Stimulated activated naive B cell treated with anti-CD40 and anti-IgM and Interleukin-4, amounts not matched to agents 10 μg/mL and 1 μg/mL and 100 μg/mL, for 72 hours (primary cell): ENCODE measurements at regions not wholly inside any gene's neighbourhood (a gene's known extent, or its start where the extent isn't known, plus 50 kb on each side); places are given as distances from the start of the nearest gene placed in this dataset.

ENCODE experiments used
- ATAC-seq, 2 donors: fragments of 150-1000 bp; cut with Tn5 transposase; replicated peaks; 2 replicates each; pipeline ENCODE4 v1.10.0; 2021; ENCODE audit warnings: moderate library complexity in 1 of 2
- DNase-seq: peaks from one replicate; pipeline ENCODE4 v3.0.0; 2021
- H3K27ac Mint-ChIP-seq: one replicate; pipeline ENCODE4 v1.8.0; 2022; ENCODE audit warnings: mild to moderate bottlenecking, mixed read lengths
- H3K27me3 Mint-ChIP-seq, 2 donors: one replicate each; pipeline ENCODE4 v1.8.0; 2022; ENCODE audit warnings: mixed read lengths in 2 of 2
- H3K36me3 Mint-ChIP-seq, 2 donors: one replicate each; pipeline ENCODE4 v1.8.0; 2022; ENCODE audit warnings: mixed read lengths in 2 of 2, mild to moderate bottlenecking in 1 of 2
- H3K4me1 Mint-ChIP-seq, 2 donors: one replicate each; pipeline ENCODE4 v1.8.0; 2022; ENCODE audit warnings: mixed read lengths in 2 of 2, mild to moderate bottlenecking in 1 of 2
- H3K4me3 Mint-ChIP-seq, 2 donors: one replicate each; pipeline ENCODE4 v1.8.0; 2022; ENCODE audit warnings: mild to moderate bottlenecking in 2 of 2, mixed read lengths in 2 of 2, moderate library complexity in 1 of 2
- H3K9me3 Mint-ChIP-seq, 2 donors: one replicate each; pipeline ENCODE4 v1.8.0; 2022; ENCODE audit warnings: mixed read lengths in 2 of 2, mild to moderate bottlenecking in 1 of 2

DNA sequence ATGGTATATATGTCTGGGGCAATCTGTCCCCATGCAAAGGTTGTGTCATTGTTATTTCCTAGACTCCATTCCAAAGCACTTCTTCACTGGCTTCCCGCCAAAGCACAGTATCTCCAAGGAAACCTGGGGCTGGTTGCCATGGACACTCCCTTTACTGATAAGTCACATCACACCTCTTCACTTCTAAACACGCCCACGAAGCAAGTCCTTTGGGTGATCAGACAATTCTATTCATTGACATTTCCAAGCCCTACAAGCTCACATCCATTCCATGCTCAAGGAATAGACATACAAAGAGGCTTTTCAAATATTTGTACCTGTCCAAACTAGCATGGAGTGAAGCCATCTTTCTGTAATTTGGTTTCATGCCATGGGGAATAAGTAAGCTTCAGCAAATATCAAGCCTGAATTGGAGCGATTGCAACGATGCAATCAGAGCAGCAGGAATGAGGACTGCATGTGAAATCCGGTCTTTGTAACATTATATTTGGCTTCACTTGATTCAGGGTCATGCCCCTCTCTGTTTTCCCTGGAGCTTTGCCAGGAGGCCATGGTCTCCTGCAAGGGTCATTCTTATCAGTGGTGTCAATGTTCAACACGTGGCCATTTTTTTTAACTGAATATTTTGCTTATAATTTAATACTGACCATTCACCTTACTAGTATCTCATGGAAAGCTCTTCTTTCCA, 201.6 kb upstream of the TMC3 start:
- Mint-ChIP-seq H3K27me3 (peaks cover 0 to 5% of the 10 kb centered on the region in 2 donors), H3K9me3 (no peaks in the 10 kb centered on the region), H3K36me3 (no peaks in the 10 kb centered on the region), H3K4me3 (no peak overlapping the region), H3K4me1 (no peaks in the 10 kb centered on the region), H3K27ac (no peak overlapping the region)
- DNase-seq (no peak), ATAC-seq (no peak)

GRCh38 chr15:81573098-81573746, 199.2 kb upstream of the TMC3 start:
- Mint-ChIP-seq H3K9me3 (no peaks in the 10 kb centered on the region), H3K4me3 (no peak overlapping the region), H3K27ac (no peak overlapping the region), H3K27me3 (peaks cover 0 to 5% of the 10 kb centered on the region in 2 donors), H3K36me3 (no peaks in the 10 kb centered on the region), H3K4me1 (no peaks in the 10 kb centered on the region)
- DNase-seq, result no peak
- no peak for ATAC-seq

DNA sequence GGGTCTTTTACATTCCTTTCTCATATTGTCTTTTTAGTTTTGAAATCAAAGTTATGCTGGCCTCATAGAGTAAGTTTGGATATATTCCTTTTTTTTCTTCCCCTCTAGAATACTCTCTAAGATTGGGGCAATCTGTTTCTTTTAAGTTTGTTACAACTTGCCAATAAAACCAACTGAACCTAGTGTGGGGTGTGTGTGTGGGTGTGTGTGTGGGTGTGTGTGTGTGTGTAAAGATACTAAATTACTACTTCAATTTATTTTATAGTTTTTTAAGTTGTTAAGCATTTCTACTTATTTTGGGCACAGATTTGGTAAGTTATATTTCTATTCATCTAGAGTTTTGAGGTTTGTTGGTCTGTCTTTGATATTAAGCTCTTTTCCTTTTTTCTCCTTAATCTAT, 198.2 kb upstream of the TMC3 start:
- Mint-ChIP-seq H3K9me3 (no peaks in the 10 kb centered on the region), H3K27me3 (peaks cover 0 to 5% of the 10 kb centered on the region in 2 donors), H3K4me3 (no peak overlapping the region), H3K4me1 (no peaks in the 10 kb centered on the region), H3K36me3 (no peaks in the 10 kb centered on the region), H3K27ac (no peak overlapping the region)
- ATAC-seq (no peak), DNase-seq (no peak)

GRCh38 chr15:81569286-81570080, 195.5 kb upstream of the TMC3 start:
- Mint-ChIP-seq H3K27ac (no peak overlapping the region), H3K27me3 (peaks cover 0 to 4% of the 10 kb centered on the region in 2 donors), H3K4me1 (no peaks in the 10 kb centered on the region), H3K36me3 (no peaks in the 10 kb centered on the region), H3K9me3 (peaks cover 0 to 2% of the 10 kb centered on the region in 2 donors), H3K4me3 (no peak overlapping the region)
- ATAC-seq (no peak), DNase-seq (no peak)

DNA sequence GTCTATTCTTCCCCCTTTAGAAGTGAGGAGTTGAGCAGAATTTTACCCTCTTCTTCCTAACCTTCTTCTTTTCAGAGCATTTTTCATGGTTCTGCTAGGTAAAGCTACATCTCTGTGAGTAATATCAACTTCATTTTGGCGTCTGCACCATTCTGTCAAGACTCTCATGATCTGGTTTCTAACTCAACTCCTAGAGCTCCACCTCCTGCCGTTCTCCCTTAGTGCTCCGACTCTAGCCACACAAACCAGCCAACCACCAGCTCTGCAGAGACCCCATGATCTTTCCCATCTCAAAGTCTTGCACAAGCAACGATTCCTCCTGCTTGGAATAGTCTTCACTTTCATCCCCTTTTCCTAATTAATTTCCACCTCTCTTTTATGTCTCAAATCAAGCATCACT, 193.9 kb upstream of the TMC3 start:
- DNase-seq (no peak), ATAC-seq (no peak)
- H3K9me3 Mint-ChIP-seq, result peaks cover 0 to 2% of the 10 kb centered on the region in 2 donors

DNA sequence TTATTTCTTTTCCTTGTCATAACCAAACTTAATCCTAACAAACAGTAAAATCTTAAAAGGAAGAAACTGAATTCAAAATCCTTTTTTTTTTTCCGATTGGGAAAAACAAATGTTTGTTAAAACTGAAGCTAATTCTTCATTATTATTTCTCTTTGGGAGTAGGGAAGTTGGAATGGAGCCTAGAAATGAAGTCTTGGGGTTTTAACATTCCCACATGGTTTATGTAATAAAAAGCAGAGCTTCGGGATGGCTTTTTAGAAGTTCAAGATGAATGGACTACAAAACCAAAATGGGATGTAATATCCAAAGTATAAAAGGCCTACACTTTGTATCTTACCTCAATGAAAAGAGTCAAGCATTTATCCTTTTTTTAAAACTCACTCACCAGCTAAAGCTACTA, 189.0 kb upstream of the TMC3 start:
- Mint-ChIP-seq H3K27me3 (peaks cover 4 to 5% of the 10 kb centered on the region in 2 donors), H3K36me3 (no peaks in the 10 kb centered on the region)

More for the DNA sequence above, 193.9 kb upstream of the TMC3 start:
- no peaks in the 10 kb centered on the region for H3K36me3 Mint-ChIP-seq
- no peak overlapping the region for H3K27ac Mint-ChIP-seq
- H3K27me3 Mint-ChIP-seq, result peaks cover 0 to 4% of the 10 kb centered on the region in 2 donors
- H3K4me3 Mint-ChIP-seq, result no peak overlapping the region
- no peaks in the 10 kb centered on the region for H3K4me1 Mint-ChIP-seq

GRCh38 chr15:81560405-81560804, 186.4 kb upstream of the TMC3 start:
- ATAC-seq, result no peak
- no peaks in the 10 kb centered on the region for H3K36me3 Mint-ChIP-seq
- H3K4me3 Mint-ChIP-seq, result no peak overlapping the region
- H3K4me1 Mint-ChIP-seq, result no peaks in the 10 kb centered on the region
- peaks cover 2 to 5% of the 10 kb centered on the region in 2 donors for H3K9me3 Mint-ChIP-seq
- no peak for DNase-seq
- no peak overlapping the region for H3K27ac Mint-ChIP-seq
- H3K27me3 Mint-ChIP-seq, result peaks cover 5 to 7% of the 10 kb centered on the region in 2 donors

More for the DNA sequence above, 189.0 kb upstream of the TMC3 start:
- ATAC-seq (no peak), DNase-seq (no peak)
- Mint-ChIP-seq H3K4me1 (no peaks in the 10 kb centered on the region), H3K27ac (no peak overlapping the region), H3K9me3 (peaks cover 2 to 3% of the 10 kb centered on the region in 2 donors), H3K4me3 (no peak overlapping the region)

- Mint-ChIP-seq H3K27ac (no peak overlapping the region), H3K4me1 (no peaks in the 10 kb centered on the region), H3K9me3 (peaks cover 0 to 5% of the 10 kb centered on the region in 2 donors), H3K36me3 (no peaks in the 10 kb centered on the region), H3K4me3 (no peak overlapping the region), H3K27me3 (peaks cover 4 to 5% of the 10 kb centered on the region in 2 donors)
- DNase-seq, result no peak
- no peak for ATAC-seq
These were observed 184.0 kb upstream of the TMC3 start for GRCh38 chr15:81558056-81558455.

DNA sequence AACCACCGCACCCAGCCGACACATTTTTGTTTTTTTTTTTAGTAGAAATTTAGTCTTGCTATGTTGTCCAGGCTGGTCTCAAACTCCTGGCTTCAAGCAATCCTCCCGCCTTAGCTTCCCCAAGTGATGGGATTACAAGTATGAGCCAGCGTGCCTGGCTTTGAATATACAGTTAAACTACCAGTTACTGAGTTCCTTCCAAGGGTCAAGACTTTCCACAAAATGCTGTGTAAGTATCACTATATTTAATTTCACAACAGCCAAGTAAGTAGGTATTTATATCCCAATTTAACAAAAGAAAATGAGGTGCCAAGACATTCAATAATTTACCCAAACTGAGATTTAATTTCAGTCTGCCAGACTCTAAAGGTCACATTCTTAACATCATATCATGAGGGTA, 181.3 kb upstream of the TMC3 start:
- peaks cover 3 to 4% of the 10 kb centered on the region in 2 donors for H3K27me3 Mint-ChIP-seq
- peaks cover 0 to 5% of the 10 kb centered on the region in 2 donors for H3K9me3 Mint-ChIP-seq
- no peak for ATAC-seq

DNA sequence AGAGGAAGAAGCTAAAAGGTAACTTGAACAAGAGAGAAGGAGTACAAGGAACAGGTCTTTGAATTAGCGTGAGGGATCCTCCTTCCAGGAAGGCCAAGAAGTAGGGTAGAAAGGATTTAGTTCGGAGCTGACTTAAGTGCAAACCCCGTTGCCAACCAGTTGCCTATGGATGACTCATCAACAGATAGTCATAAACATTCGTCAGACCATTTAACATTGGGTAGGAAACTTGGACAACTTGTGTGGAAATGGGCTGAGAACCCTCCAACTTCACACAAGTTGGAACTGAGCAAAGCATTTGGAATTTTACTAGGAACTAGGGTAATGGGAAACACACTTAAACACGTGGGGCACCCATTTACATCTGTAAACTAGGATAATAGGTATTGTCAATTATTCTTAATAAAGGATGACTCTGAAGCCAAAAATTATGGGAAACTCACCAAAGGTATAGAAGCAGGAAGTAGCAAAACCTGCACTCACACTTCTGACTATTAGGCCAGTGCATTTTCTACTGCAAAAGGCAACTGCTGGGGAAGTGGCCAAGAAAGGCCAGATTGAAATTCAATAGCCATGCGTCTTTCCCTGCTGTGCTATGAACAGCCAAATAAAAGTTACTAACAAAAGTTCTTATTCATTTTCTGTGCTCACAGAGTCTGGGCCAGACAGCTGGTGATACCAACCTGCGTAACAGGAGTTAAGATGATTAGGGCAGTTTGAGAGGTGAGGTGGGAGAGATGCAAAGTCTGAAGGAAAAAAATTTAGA, 174.5 kb upstream of the TMC3 start:
- Mint-ChIP-seq H3K4me1 (no peaks in the 10 kb centered on the region), H3K27ac (no peak overlapping the region), H3K27me3 (peaks cover 0 to 4% of the 10 kb centered on the region in 2 donors), H3K4me3 (no peak overlapping the region), H3K9me3 (no peaks in the 10 kb centered on the region), H3K36me3 (no peaks in the 10 kb centered on the region)
- ATAC-seq (no peak), DNase-seq (no peak)

More for the DNA sequence above, 181.3 kb upstream of the TMC3 start:
- DNase-seq, result no peak
- H3K4me1 Mint-ChIP-seq, result no peaks in the 10 kb centered on the region
- H3K4me3 Mint-ChIP-seq, result no peak overlapping the region
- H3K36me3 Mint-ChIP-seq, result no peaks in the 10 kb centered on the region
- H3K27ac Mint-ChIP-seq, result no peak overlapping the region

DNA sequence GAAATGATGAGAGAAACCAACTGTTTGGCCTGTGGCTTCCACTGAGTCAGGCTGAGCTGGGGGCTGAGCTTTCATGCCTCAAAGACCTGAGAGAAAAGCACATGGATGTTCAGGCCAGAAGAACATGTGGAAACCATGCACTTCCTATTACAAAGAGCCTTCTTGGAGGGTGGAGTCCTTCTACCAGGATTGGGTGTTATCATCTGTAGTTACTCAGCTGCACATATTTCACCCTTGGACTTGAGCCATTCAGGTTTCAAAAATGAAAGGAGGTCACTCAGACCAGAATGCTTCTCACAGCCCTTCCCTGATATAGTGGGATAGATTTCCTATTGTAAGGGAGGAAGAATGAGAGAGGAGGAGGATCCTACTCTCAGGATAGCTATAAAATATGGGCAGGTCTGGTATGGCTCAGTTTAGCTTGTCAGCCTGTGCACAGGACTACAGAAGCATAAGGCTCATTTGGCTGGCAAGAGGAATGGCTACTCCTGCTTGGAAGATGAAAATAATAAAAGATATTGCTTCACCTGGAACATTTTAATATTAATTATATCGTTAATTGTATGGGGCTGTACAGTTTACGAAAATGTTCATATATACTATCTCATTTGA, 173.6 kb upstream of the TMC3 start:
- no peak for DNase-seq
- H3K4me1 Mint-ChIP-seq, result no peaks in the 10 kb centered on the region
- H3K4me3 Mint-ChIP-seq, result no peak overlapping the region
- H3K27me3 Mint-ChIP-seq, result peaks cover 0 to 4% of the 10 kb centered on the region in 2 donors
- H3K36me3 Mint-ChIP-seq, result no peaks in the 10 kb centered on the region
- ATAC-seq, result no peak
- peaks cover 0 to 1% of the 10 kb centered on the region in 2 donors for H3K9me3 Mint-ChIP-seq
- H3K27ac Mint-ChIP-seq, result no peak overlapping the region

GRCh38 chr15:81544385-81544784, 170.4 kb upstream of the TMC3 start:
- ATAC-seq (no peak), DNase-seq (no peak)
- peaks cover 4 to 5% of the 10 kb centered on the region in 2 donors for H3K27me3 Mint-ChIP-seq
- H3K36me3 Mint-ChIP-seq, result no peaks in the 10 kb centered on the region
- no peak overlapping the region for H3K4me3 Mint-ChIP-seq
- H3K27ac Mint-ChIP-seq, result no peak overlapping the region
- H3K9me3 Mint-ChIP-seq, result peaks cover 0 to 1% of the 10 kb centered on the region in 2 donors
- H3K4me1 Mint-ChIP-seq, result no peaks in the 10 kb centered on the region

GRCh38 chr15:81540909-81541308, 166.9 kb upstream of the TMC3 start:
- no peak for ATAC-seq
- no peaks in the 10 kb centered on the region for H3K36me3 Mint-ChIP-seq
- no peak for DNase-seq
- H3K27ac Mint-ChIP-seq, result no peak overlapping the region
- no peaks in the 10 kb centered on the region for H3K4me1 Mint-ChIP-seq
- H3K9me3 Mint-ChIP-seq, result peaks cover 0 to 1% of the 10 kb centered on the region in 2 donors
- no peak overlapping the region for H3K4me3 Mint-ChIP-seq
- peaks cover 0 to 5% of the 10 kb centered on the region in 2 donors for H3K27me3 Mint-ChIP-seq

DNA sequence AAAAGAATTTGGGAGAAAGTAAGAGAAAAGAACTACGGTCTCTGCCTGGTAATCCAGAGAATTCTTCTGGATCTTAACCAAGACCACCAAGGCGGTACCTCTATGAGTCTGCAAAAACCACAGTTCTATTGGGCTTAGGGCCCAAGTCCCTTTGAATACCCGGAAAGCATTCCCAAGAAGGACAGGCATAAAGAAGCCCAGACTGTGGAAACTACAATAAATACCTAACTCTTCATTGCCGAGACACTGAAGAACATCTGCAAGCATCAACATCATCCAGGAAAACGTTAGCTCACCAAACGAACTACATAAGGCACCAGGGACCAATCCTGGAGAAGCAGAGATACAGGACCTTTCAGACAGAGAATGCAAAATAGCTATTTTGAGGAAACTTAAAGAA, 162.3 kb upstream of the TMC3 start:
- H3K36me3 Mint-ChIP-seq, result no peaks in the 10 kb centered on the region
- DNase-seq, result no peak
- H3K4me3 Mint-ChIP-seq, result no peak overlapping the region
- no peaks in the 10 kb centered on the region for H3K9me3 Mint-ChIP-seq
- no peak for ATAC-seq
- H3K4me1 Mint-ChIP-seq, result no peaks in the 10 kb centered on the region
- H3K27me3 Mint-ChIP-seq, result peaks cover 0 to 5% of the 10 kb centered on the region in 2 donors
- H3K27ac Mint-ChIP-seq, result no peak overlapping the region
